Stimulated activated naive B cell treated with anti-CD40 and anti-IgM and Interleukin-4, amounts not matched to agents 10 μg/mL and 1 μg/mL and 100 μg/mL, for 72 hours (primary cell): ENCODE measurements at regions not wholly inside any gene's neighbourhood (a gene's known extent, or its start where the extent isn't known, plus 50 kb on each side); places are given as distances from the start of the nearest gene placed in this dataset.

ENCODE experiments used
- ATAC-seq, 2 donors: fragments of 150-1000 bp; cut with Tn5 transposase; replicated peaks; 2 replicates each; pipeline ENCODE4 v1.10.0; 2021; ENCODE audit warnings: moderate library complexity in 1 of 2
- DNase-seq: peaks from one replicate; pipeline ENCODE4 v3.0.0; 2021
- H3K27ac Mint-ChIP-seq: one replicate; pipeline ENCODE4 v1.8.0; 2022; ENCODE audit warnings: mild to moderate bottlenecking, mixed read lengths
- H3K27me3 Mint-ChIP-seq, 2 donors: one replicate each; pipeline ENCODE4 v1.8.0; 2022; ENCODE audit warnings: mixed read lengths in 2 of 2
- H3K36me3 Mint-ChIP-seq, 2 donors: one replicate each; pipeline ENCODE4 v1.8.0; 2022; ENCODE audit warnings: mixed read lengths in 2 of 2, mild to moderate bottlenecking in 1 of 2
- H3K4me1 Mint-ChIP-seq, 2 donors: one replicate each; pipeline ENCODE4 v1.8.0; 2022; ENCODE audit warnings: mixed read lengths in 2 of 2, mild to moderate bottlenecking in 1 of 2
- H3K4me3 Mint-ChIP-seq, 2 donors: one replicate each; pipeline ENCODE4 v1.8.0; 2022; ENCODE audit warnings: mild to moderate bottlenecking in 2 of 2, mixed read lengths in 2 of 2, moderate library complexity in 1 of 2
- H3K9me3 Mint-ChIP-seq, 2 donors: one replicate each; pipeline ENCODE4 v1.8.0; 2022; ENCODE audit warnings: mixed read lengths in 2 of 2, mild to moderate bottlenecking in 1 of 2

DNA sequence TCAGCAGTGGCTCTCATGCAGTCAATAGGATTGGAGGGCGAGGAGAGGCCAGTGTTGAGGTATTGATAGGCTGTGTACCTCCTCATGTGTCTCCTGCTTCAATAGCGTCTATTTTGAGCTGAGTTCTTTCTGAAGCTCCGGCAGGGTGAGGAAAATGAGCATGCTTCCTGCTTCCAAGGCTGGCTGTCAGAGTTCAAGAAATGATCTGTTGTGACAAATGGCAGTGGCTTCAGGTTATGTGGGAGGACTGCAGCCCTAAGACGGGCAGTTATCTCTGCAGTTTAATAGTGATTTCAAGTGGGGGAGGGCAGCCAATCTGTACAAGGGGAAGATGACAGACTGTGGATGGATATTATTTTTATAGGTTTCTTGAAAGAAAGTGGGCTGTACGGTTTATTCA, 54.0 kb upstream of the CXCL14 start:
- DNase-seq (no peak), ATAC-seq (no peak)
- Mint-ChIP-seq H3K36me3 (no peaks in the 10 kb centered on the region), H3K4me3 (no peak overlapping the region), H3K9me3 (peaks cover 1 to 3% of the 10 kb centered on the region in 2 donors), H3K27me3 (peaks cover 26 to 31% of the 10 kb centered on the region in 2 donors), H3K27ac (no peak overlapping the region), H3K4me1 (no peaks in the 10 kb centered on the region)

DNA sequence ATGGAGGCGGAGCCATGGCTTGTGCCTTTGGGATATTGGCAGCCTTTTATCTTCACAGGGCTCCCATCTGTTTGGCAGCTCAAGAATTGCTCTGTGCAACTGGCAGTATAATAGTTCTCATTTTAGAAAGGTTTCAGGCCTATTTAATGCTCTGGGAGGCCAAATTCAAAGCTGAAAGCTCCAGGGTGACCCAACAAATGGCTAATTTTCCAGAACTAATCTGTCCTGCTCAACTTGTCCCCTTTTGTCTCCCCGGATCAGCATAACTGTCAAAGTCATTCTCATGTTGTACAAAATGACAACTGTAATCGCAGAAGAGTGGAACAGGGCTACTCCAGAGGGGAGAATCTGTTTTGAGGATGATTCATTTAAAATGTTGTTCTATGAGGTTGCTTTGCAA, 52.6 kb upstream of the CXCL14 start:
- Mint-ChIP-seq H3K27ac (no peak overlapping the region), H3K36me3 (no peaks in the 10 kb centered on the region), H3K27me3 (peaks cover 22 to 26% of the 10 kb centered on the region in 2 donors), H3K4me3 (no peak overlapping the region), H3K9me3 (peaks cover 1 to 3% of the 10 kb centered on the region in 2 donors), H3K4me1 (no peaks in the 10 kb centered on the region)
- ATAC-seq (no peak), DNase-seq (no peak)

DNA sequence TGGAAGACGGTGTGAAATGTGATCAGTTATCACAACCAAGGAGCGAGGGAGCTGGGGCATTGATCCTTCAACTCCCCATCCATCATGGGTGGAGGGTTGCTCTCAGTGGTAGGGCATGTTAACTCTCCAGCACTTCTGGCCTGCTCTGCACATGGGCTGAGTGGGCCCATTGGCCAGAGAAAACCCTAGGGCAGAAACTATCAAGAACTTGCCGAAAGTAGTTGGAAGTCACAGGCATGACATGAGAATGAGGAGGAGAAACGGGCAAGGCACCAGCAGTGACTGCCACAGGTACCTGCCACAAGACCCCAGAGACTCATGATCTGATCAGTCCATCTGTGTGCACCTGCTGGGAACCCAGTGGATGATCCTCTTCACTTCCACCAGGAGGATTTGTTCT, 50.9 kb upstream of the CXCL14 start:
- Mint-ChIP-seq H3K36me3 (no peaks in the 10 kb centered on the region), H3K27me3 (peaks cover 25 to 26% of the 10 kb centered on the region in 2 donors), H3K4me3 (no peak overlapping the region), H3K4me1 (no peaks in the 10 kb centered on the region), H3K27ac (no peak overlapping the region), H3K9me3 (peaks cover 1 to 3% of the 10 kb centered on the region in 2 donors)
- DNase-seq (no peak), ATAC-seq (no peak)

DNA sequence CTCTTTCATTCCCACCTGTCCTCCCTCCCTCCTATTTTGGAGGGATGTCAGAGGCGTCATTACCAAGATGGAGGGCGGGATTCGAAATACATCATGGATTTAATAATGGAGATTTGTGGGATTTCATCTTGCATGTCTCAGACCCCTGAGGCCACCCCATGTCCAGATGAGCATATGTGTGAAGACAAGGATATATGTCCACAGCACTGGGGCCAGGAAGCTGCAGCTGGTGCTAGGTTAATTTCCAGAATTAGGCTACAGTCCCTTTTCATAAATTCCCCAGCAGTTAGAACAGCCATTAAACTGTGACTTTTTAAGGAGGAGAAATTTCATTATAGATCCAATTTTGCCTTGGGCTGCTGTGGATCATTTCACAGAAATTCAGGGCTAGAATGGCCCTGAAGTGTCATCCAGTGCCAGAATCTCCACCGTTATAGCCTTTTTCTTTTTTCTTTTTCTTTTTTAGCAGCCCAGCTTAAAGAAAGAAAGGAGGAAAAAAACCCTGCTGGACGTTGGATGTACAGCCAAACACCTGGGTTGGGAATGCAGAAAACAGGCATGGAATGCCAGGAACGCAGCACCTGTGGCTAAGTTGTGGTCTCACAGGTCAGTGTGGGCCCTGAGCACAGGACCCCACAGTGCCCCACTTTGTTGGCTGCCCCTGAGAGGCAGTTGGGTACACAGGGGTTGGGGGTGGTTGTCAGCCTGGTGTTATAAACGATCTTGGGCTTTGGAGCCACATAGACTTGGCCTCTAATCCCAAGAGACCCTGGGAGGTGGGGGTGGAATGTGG, 50.2 kb upstream of the CXCL14 start:
- Mint-ChIP-seq H3K4me3 (no peak overlapping the region), H3K9me3 (peaks cover 1 to 3% of the 10 kb centered on the region in 2 donors), H3K36me3 (no peaks in the 10 kb centered on the region), H3K27me3 (peaks cover 20 to 26% of the 10 kb centered on the region in 2 donors), H3K4me1 (no peaks in the 10 kb centered on the region), H3K27ac (no peak overlapping the region)
- no peak for ATAC-seq
- DNase-seq, result no peak
